ENCODE measurements at regions not wholly inside any gene's neighbourhood (a gene's known extent, or its start where the extent isn't known, plus 50 kb on each side); places are given as distances from the start of the nearest gene placed in this dataset.

- TF ChIP-seq POLR2A (IDR thresholded peaks at IDR 0.05), result no peak
- TF ChIP-seq, protein P1, sequence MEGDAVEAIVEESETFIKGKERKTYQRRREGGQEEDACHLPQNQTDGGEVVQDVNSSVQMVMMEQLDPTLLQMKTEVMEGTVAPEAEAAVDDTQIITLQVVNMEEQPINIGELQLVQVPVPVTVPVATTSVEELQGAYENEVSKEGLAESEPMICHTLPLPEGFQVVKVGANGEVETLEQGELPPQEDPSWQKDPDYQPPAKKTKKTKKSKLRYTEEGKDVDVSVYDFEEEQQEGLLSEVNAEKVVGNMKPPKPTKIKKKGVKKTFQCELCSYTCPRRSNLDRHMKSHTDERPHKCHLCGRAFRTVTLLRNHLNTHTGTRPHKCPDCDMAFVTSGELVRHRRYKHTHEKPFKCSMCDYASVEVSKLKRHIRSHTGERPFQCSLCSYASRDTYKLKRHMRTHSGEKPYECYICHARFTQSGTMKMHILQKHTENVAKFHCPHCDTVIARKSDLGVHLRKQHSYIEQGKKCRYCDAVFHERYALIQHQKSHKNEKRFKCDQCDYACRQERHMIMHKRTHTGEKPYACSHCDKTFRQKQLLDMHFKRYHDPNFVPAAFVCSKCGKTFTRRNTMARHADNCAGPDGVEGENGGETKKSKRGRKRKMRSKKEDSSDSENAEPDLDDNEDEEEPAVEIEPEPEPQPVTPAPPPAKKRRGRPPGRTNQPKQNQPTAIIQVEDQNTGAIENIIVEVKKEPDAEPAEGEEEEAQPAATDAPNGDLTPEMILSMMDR (IDR thresholded peaks at IDR 0.05), result no peak
These were observed 161.8 kb upstream of the CLINT1 start for GRCh38 chr5:158020555-158021418.

GRCh38 chr5:158017469-158017868, 158.5 kb upstream of the CLINT1 start:
- Histone ChIP-seq H3K27ac (no peak overlapping the region), H3K4me3 (no peak overlapping the region), H3K4me1 (no peaks in the 10 kb centered on the region), H3K27me3 (no peaks in the 10 kb centered on the region), H3K9me3 (no peaks in the 10 kb centered on the region), H3K36me3 (ENCODE audit: low read depth, missing control alignments) (no peaks in the 10 kb centered on the region)
- TF ChIP-seq POLR2A (IDR thresholded peaks at IDR 0.05), result no peak
- TF ChIP-seq, protein P1 (IDR thresholded peaks at IDR 0.05), result no peak
- 57 to 63% methylated on average over 2 of the region's 2 CpGs for WGBS, 2 donors
- intact Hi-C loops (cut with DNase I; ENCODE audit: low total_unique reads), result no loop called here
- DNase-seq, result no peak

More at GRCh38 chr5:158020555-158021418, 161.8 kb upstream of the CLINT1 start:
- no peak for DNase-seq
- intact Hi-C loops (cut with DNase I; ENCODE audit: low total_unique reads), result no loop called here
- no peaks in the 10 kb centered on the region for H3K27me3 ChIP-seq
- H3K4me1 ChIP-seq, result no peaks in the 10 kb centered on the region
- no peaks in the 10 kb centered on the region for H3K9me3 ChIP-seq
- 84 to 89% methylated on average over 5 of the region's 5 CpGs for WGBS, 2 donors
- H3K4me3 ChIP-seq, result no peak overlapping the region
- H3K27ac ChIP-seq, result no peak overlapping the region
- H3K36me3 ChIP-seq (ENCODE audit: low read depth, missing control alignments), result no peaks in the 10 kb centered on the region

DNA sequence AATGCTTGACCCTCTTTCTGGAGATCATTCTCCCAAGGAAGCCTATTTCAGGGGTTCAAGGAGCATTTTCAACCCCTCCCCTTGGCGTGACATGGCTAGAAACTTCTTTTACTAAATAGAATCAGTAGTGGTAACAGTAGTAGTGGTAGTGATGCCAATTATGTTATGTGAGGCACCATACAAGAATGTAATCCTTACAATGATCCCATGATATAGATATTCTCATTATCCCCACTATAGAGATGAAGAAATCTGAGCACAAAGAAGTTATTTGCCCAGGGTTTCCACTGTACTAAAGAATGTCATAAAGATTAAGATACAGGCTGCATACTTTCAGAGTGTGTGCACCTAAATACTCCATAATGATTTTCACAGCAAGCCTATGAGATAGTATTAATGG, 155.4 kb upstream of the CLINT1 start:
- no peak overlapping the region for H3K4me3 ChIP-seq
- WGBS, 2 donors, result 78 to 96% methylated on average over 1 of the region's 1 CpG
- intact Hi-C loops (cut with DNase I; ENCODE audit: low total_unique reads), result no loop called here

DNA sequence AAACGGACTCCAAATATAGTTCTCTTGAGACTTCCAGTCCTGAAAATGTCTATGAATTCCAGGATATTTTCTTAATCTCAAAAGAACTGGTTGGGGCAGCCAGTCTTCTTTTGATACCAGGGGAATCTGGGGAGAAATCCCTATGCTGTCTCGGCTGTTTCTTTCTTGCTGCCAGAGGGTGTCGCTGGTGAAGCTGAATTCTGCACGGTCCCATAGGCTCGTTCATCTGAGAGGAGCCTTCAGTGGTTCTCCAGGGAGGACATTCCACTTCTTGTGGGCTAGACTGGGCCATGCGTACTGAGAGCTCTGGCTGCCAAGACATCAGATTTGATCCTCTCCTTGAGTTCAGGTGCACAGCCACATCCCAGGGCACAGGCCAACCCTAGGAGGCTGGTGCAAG, 155.0 kb upstream of the CLINT1 start:
- DNase-seq, result peak; percentile 43
- intact Hi-C loops (cut with DNase I; ENCODE audit: low total_unique reads), result no loop called here
- no peaks in the 10 kb centered on the region for H3K9me3 ChIP-seq

More for the DNA sequence above, 155.4 kb upstream of the CLINT1 start:
- H3K27me3 ChIP-seq, result no peaks in the 10 kb centered on the region
- H3K4me1 ChIP-seq, result no peaks in the 10 kb centered on the region
- no peaks in the 10 kb centered on the region for H3K9me3 ChIP-seq
- no peak for TF ChIP-seq POLR2A (IDR thresholded peaks at IDR 0.05)
- TF ChIP-seq, protein P1 (IDR thresholded peaks at IDR 0.05), result no peak
- DNase-seq, result no peak
- no peak overlapping the region for H3K27ac ChIP-seq
- no peaks in the 10 kb centered on the region for H3K36me3 ChIP-seq (ENCODE audit: low read depth, missing control alignments)

More for the DNA sequence above, 155.0 kb upstream of the CLINT1 start:
- no peak overlapping the region for H3K27ac ChIP-seq
- TF ChIP-seq, protein P1 (IDR thresholded peaks at IDR 0.05), result peak in 1 of 3 experiments; percentile 33
- no peak for TF ChIP-seq POLR2A (IDR thresholded peaks at IDR 0.05)
- no peak overlapping the region for H3K4me3 ChIP-seq
- H3K27me3 ChIP-seq, result no peaks in the 10 kb centered on the region
- no peaks in the 10 kb centered on the region for H3K36me3 ChIP-seq (ENCODE audit: low read depth, missing control alignments)
- 33 to 63% methylated on average over 5 to 6 of the region's 6 CpGs for WGBS, 2 donors
- peaks cover under 1% of the 10 kb centered on the region for H3K4me1 ChIP-seq
